Loucy (cell line): ENCODE measurements at regions not wholly inside any gene's neighbourhood (a gene's known extent, or its start where the extent isn't known, plus 50 kb on each side); places are given as distances from the start of the nearest gene placed in this dataset.

Experiments
- H2AFZ ChIP-seq: fragments of 200-600 bp; sonication (generic); 2 replicates; pipeline ENCODE4 v1.6.0; 2016; ENCODE audit warnings: antibody characterized with exemption, mild to moderate bottlenecking, low read length, moderate library complexity
- H3F3A ChIP-seq: fragments of 200-600 bp; 2 replicates; pipeline ENCODE4 v1.6.0; 2016; ENCODE audit warnings: antibody characterized with exemption, low read depth, mild to moderate bottlenecking
- H3K27me3 ChIP-seq: fragments of 200-600 bp; sonication (generic); 2 replicates; pipeline ENCODE4 v1.6.1; 2014; ENCODE audit warnings: low read length, mild to moderate bottlenecking; ENCODE audit not compliant: insufficient read depth, poor library complexity, severe bottlenecking
- H3K36me3 ChIP-seq: fragments of 200-600 bp; sonication (generic); 2 replicates; pipeline ENCODE4 v1.6.1; 2016; ENCODE audit warnings: low read length; ENCODE audit not compliant: insufficient read depth
- H3K4me1 ChIP-seq: fragments of 200-600 bp; sonication (generic); 2 replicates; pipeline ENCODE4 v1.5.1; 2014; ENCODE audit warnings: low read length, mild to moderate bottlenecking; ENCODE audit not compliant: insufficient read depth, poor library complexity, severe bottlenecking
- H3K4me2 ChIP-seq: fragments of 200-600 bp; sonication (generic); 2 replicates; pipeline ENCODE4 v1.6.0; 2014; ENCODE audit warnings: antibody characterized with exemption, low read length, low read depth, mild to moderate bottlenecking; ENCODE audit not compliant: poor library complexity, severe bottlenecking
- H3K4me3 ChIP-seq: fragments of 200-600 bp; sonication (generic); 2 replicates; pipeline ENCODE4 v1.5.1; 2014; ENCODE audit warnings: low read length, mild to moderate bottlenecking, mixed read lengths; ENCODE audit not compliant: poor library complexity, severe bottlenecking
- H3K79me2 ChIP-seq: fragments of 200-600 bp; sonication (generic); 2 replicates; pipeline ENCODE4 v1.6.1; 2014; ENCODE audit warnings: low read length; ENCODE audit not compliant: insufficient read depth
- H3K9ac ChIP-seq: fragments of 200-600 bp; sonication (generic); 2 replicates; pipeline ENCODE4 v1.6.0; 2014; ENCODE audit warnings: mild to moderate bottlenecking, low read depth, low read length, moderate library complexity; ENCODE audit not compliant: poor library complexity, severe bottlenecking
- H3K9me2 ChIP-seq: fragments of 200-600 bp; sonication (generic); replicated peaks from 2 replicates; pipeline ENCODE4 v1.6.1; 2016; ENCODE audit warnings: low read depth, low read length, mixed read lengths
- H3K9me3 ChIP-seq: fragments of 200-600 bp; sonication (generic); 2 replicates; pipeline ENCODE4 v1.6.1; 2014; ENCODE audit warnings: mild to moderate bottlenecking, antibody characterized with exemption, low read length, low read depth; ENCODE audit not compliant: insufficient read depth
- H4K20me1 ChIP-seq: fragments of 200-600 bp; sonication (generic); 2 replicates; pipeline ENCODE4 v1.6.0; 2014; ENCODE audit warnings: antibody characterized with exemption, low read length, mild to moderate bottlenecking; ENCODE audit not compliant: insufficient read depth, poor library complexity, severe bottlenecking
- EZH2phosphoT487 ChIP-seq: fragments of 200-600 bp; IDR thresholded peaks from 2 replicates; pipeline ENCODE4 v1.6.1; 2018; ENCODE audit warnings: antibody characterized with exemption, mild to moderate bottlenecking, moderate library complexity, borderline replicate concordance
- TF ChIP-seq, protein P1 (sequence below): fragments of 200-600 bp; sonication (generic); conservative IDR thresholded peaks from 2 replicates; pipeline ENCODE4 v1.5.1; 2014; ENCODE audit warnings: mild to moderate bottlenecking, antibody characterized with exemption, low read length

- no peaks in the 10 kb centered on the region for H3K4me1 ChIP-seq
- no peaks in the 10 kb centered on the region for H3K36me3 ChIP-seq
- H3K4me2 ChIP-seq = no peak overlapping the region
- no peaks in the 10 kb centered on the region for H3K27me3 ChIP-seq
- H3K9ac ChIP-seq = no peak overlapping the region
- H3K9me3 ChIP-seq = no peaks in the 10 kb centered on the region
- no peak overlapping the region for H3K4me3 ChIP-seq
- no peaks in the 10 kb centered on the region for H3K9me2 ChIP-seq
- H3K79me2 ChIP-seq = no peaks in the 10 kb centered on the region
- H3F3A ChIP-seq = no peaks in the 10 kb centered on the region
- H2AFZ ChIP-seq = no peak overlapping the region
- TF ChIP-seq EZH2phosphoT487 = no peak
- TF ChIP-seq, protein P1, sequence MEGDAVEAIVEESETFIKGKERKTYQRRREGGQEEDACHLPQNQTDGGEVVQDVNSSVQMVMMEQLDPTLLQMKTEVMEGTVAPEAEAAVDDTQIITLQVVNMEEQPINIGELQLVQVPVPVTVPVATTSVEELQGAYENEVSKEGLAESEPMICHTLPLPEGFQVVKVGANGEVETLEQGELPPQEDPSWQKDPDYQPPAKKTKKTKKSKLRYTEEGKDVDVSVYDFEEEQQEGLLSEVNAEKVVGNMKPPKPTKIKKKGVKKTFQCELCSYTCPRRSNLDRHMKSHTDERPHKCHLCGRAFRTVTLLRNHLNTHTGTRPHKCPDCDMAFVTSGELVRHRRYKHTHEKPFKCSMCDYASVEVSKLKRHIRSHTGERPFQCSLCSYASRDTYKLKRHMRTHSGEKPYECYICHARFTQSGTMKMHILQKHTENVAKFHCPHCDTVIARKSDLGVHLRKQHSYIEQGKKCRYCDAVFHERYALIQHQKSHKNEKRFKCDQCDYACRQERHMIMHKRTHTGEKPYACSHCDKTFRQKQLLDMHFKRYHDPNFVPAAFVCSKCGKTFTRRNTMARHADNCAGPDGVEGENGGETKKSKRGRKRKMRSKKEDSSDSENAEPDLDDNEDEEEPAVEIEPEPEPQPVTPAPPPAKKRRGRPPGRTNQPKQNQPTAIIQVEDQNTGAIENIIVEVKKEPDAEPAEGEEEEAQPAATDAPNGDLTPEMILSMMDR = no peak
- no peaks in the 10 kb centered on the region for H4K20me1 ChIP-seq
Measured at GRCh38 chr14:34106310-34106709, 155.4 kb upstream of the EGLN3 start.

DNA sequence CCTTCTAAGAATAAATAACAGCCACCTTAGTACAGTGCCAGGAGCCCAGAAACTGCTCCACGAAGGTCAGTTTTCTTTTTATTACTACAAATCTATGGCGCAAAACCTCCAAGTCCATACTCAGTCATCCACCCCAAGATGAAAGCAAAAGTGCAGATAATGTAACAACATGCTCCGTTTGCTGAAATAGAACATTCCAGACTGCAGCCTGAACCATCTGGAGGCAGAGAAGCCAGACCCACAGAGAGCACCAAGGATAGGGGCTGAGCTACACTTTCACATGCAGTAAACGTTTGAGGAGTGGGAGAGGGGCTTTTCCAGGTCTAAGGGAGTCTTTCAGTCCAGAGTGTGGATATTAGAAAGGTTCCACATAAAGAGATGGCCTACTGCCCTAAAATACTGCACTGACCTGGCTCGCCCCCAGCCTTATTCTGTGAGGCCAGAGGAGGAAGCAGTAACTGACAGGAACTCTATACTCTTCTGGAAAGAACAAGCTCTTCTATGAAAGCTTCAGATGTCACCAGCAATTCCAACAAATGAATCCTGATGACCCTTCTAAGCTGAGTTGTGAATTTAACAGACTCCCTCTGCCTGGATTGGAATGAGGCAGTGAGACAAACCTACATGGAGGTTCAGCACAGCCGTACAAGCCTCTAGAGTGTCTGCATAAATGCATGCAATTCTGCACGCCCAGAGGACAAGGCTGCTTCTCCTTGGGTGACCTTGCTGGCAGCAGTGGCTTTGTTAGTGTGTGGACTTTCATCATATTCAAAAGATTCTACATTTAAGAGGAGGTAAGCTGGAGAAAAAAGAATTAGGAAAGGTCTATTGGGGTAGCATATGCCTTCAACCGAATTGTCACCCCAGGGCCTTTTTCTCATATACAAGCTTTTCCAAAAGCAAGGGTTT is 153.9 kb upstream of the EGLN3 start:
- Histone ChIP-seq H3K9me3 (no peaks in the 10 kb centered on the region), H2AFZ (no peak overlapping the region), H3K27me3 (no peaks in the 10 kb centered on the region), H3K4me3 (no peak overlapping the region), H3F3A (no peaks in the 10 kb centered on the region), H3K4me2 (no peak overlapping the region), H3K4me1 (no peaks in the 10 kb centered on the region), H3K9ac (no peak overlapping the region), H3K9me2 (no peaks in the 10 kb centered on the region), H4K20me1 (no peaks in the 10 kb centered on the region), H3K79me2 (no peaks in the 10 kb centered on the region), H3K36me3 (no peaks in the 10 kb centered on the region)
- no peak for TF ChIP-seq EZH2phosphoT487
- TF ChIP-seq, protein P1 = no peak

- Histone ChIP-seq H3K79me2 (no peaks in the 10 kb centered on the region), H3K4me3 (no peak overlapping the region), H3K9me3 (no peaks in the 10 kb centered on the region), H2AFZ (no peak overlapping the region), H3K4me1 (no peaks in the 10 kb centered on the region), H4K20me1 (no peaks in the 10 kb centered on the region), H3F3A (no peaks in the 10 kb centered on the region), H3K9me2 (no peaks in the 10 kb centered on the region), H3K4me2 (no peak overlapping the region), H3K36me3 (no peaks in the 10 kb centered on the region), H3K9ac (no peak overlapping the region), H3K27me3 (no peaks in the 10 kb centered on the region)
- TF ChIP-seq, protein P1 = no peak
- TF ChIP-seq EZH2phosphoT487 = no peak
Measured at GRCh38 chr14:34103176-34103575, 152.3 kb upstream of the EGLN3 start.
